ENCODE measurements at regions not wholly inside any gene's neighbourhood (a gene's known extent, or its start where the extent isn't known, plus 50 kb on each side); places are given as distances from the start of the nearest gene placed in this dataset.

DNA sequence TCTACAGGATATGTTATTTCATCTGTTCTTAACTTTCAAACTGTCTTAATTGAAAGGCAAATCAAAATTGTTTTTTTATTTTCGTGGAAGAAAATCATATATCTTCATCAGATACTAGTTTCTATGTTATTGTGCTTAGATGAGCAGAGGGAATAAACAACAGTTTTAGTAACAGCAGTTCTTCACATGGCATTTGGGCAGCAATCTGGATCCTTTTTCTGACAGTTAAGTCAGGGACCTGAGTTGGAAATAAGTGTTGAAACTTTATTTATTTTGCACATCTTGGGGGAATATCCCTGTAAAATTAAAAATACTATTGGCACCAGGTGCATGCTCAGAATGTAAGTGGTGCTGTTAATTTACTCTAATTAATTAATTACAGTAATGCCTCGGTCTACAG, 296.3 kb downstream of the GPAM start:
- no peak for DNase-seq (ENCODE audit: low spot score)

DNA sequence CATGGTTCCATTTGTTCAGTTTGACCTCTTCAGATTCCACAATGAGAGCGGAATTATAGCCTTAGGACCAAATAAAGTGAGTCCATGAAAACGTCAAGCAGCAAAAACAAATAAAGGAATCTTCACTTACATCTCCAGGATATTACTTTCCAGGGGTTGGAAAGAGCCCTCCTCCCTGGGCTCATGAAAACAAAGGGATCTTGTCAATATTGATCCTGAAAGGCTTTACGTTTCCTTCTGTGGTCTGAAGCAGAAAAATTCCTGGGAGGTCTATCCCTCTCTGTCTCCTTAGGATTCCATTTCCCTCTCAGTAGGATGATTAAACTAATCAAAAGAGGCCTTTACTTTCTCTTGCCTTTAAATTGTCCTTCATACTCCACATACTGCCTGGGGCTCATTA, 293.5 kb downstream of the GPAM start:
- no peak for DNase-seq (ENCODE audit: low spot score)

DNA sequence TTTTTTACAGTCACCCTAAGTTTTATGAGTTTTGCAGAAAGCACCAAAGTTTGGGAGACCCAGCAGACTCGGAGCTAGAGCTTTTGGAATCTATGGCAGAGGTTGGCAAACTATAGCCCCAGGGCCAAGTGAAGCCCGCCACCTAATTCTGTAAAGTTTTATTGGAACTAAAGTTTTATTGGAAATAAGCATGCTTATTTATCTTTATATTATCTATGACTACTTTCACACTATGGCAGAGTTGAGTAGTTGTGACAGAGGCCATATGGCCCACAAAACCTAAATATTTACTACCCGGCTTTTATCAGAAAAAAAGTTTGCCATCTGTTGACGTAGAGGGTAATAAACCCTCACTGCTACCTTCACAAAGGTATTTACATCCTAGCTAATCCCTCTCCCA, 267.6 kb downstream of the GPAM start:
- DNase-seq (ENCODE audit: low spot score): no peak

DNA sequence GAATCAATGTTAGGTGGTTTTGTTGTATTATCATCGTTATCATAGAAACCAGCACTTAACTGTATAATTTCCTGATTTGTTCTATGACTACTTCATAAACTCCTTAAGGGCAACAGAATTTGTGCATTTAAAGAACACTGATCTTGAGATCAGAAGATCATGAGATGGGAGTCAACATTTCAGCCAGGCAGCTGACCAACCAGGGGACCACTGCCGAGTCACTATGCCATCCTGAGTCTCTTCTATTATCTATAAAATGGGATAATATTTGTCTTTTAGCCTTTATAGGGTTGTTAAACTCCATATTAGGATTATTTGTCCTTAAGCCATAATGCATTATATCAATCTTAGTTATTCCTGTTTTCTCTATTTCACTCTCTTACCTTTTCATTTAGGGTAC, 261.7 kb downstream of the GPAM start:
- no peak for DNase-seq (ENCODE audit: low spot score)

DNA sequence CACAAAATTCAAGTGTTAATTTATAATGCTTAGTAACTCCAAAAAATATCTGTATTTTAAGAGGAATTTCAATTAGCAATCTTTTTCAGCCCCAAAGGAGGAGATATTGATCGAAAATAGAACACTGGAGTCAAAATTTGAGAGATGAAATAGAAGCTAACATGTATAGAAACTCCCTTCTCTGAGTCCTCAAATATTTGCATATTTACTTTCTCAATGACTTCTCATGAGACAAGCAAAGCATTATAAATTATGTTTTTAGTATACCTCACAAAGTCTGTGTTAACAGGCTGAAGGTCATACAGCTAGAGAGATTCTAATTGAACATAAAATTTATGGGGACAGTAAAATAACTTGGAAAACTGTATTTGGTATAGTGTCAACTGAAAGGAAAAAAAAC, 260.5 kb downstream of the GPAM start:
- DNase-seq (ENCODE audit: low spot score): no peak

DNA sequence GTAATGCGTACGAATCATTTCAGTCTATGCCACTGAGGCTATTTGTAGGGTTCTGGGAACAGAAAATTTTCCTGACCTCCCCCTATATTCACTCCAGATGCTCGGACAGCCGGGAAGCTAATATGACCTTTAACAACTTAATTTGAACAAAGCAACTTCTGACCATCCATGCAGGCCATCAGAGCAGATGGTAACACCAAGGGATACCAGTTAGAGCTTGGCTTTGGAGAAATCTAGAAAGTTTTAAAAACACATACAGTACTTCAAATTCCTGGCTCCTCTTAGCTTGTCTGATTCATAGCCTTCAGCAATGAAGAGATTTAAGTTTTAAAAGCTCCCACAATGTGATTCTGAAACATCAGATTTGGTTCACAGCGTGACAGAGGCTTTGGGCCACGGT, 257.3 kb downstream of the GPAM start:
- DNase-seq (ENCODE audit: low spot score): no peak

DNA sequence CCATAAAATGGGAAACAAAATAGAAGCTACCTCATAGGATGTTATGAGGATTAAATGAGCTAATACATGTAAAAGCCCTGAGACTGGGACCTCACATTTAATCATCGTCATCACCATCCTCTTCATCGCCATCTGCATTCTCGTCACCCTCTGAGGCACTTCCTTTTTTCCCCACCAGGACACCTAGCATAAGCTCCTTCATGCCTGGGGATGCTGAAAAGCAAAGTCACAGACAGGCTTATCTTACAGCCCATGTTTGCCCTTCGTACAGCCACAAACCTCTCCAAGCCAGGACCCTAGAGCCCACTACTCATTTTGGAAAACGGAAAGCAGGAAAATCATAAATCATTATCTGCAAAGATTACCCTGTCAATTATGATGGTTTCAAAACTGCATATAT, 249.6 kb downstream of the GPAM start:
- no peak for DNase-seq (ENCODE audit: low spot score)

DNA sequence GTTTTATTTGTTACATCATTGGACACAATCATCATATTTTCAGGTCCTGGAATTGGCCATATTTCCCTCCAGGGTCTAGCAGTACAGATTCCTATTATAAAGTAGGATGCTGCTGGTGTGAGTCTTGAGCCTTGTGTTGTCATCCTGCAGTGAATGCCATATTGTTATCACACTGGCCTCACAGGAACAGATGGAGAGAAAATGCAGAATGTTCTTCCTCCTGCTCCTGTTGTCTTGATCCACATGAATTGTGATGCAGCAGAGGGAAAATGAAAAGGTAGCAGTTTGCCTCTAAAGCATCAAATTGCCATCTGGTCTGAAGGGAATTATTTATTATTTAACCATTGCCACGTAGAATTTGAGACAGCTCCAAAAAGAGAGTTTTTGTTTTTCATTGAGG, 248.6 kb downstream of the GPAM start:
- no peak for DNase-seq (ENCODE audit: low spot score)

DNA sequence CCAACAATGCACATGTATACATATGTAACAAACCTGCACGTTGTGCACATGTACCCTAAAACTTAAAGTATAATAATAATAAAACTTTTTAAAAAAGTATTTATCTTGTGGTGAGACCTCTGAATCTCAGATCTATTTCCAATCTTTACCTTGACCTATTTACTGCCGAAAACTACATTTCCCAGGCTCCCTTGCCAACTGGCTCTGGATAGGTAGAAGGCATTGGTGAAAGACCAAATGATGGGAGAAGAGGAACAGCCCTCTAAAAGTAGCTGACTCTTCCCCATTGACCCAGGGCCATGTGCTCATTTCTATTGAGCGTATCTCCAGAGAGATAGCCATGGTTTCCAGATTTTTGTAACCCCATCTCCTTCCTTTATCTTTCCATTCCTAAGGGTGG, 247.4 kb downstream of the GPAM start:
- no peak for DNase-seq (ENCODE audit: low spot score)

DNA sequence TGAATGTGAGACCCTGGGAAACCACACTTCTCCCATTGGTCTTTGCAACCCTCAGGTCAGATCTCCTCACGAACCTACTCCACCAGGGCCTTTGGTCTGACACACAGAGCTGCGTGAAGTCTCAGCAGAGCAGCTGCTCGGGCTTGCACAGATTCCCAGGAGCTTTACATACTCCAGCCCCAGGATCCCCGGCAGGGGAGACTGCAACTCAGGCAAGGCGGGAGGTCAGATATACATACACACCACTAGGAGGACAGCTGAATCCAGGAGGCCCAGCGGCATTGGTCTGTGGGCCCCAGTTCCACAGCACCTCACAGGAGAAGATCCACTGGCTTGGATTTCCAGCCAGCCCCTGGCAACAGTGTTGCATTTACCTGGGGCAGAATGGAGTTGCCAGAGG, 239.2 kb downstream of the GPAM start:
- DNase-seq (ENCODE audit: low spot score): no peak

DNA sequence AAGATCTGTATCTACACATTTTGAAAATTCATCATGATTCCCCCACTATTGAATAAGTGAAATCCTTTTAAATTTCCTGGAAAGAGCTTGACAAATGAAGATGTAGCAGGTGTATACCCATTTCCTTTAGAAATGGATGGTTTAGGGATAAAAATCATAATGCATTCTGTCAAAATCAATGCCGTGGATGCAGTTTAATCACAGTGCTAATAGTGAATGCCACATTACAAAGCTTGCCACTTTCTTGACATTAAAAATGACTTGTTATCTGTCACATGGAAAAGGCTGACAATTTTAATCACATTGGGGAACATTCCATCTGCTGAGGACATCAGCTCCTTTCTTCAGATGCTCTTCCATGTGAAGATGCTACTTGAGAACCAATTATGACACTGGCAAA, 229.6 kb downstream of the GPAM start:
- no peak for DNase-seq (ENCODE audit: low spot score)

DNA sequence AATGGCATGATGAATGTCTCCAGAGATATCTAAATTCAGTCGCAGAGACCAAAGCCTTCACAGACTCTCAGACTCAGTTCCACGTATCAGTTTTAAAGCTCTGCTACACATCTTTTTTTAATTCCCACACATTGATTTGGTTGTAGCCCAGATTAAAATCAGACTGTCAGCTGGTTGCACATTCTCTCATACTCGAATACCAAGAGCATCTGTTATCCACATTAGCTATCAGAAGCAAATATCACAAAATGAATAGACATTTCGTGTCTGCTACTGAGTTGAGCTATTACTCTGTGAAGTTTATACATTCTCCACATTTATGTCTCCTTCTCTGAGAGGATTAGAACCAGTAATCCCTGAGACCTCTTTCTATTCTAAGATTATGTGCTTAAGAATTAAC, 229.2 kb downstream of the GPAM start:
- no peak for DNase-seq (ENCODE audit: low spot score)

DNA sequence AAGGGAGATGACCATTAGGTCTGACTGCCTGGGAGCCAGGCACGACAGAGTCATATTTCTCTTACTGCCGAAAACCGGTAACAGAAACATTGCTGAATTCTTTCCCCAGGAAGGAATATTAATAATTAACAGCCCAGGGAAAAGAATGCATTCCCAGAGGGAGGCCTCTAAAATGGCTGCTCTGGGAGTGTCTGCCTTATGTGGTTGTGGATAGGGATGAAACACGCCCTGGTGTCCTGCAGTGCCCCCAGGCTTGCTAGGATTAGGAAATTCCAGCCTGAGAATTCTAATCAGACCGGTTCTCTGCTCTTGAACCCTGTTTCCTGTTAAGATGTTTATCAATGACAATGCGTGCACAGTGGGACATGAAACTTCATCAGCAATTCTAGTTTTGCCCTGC, 226.7 kb downstream of the GPAM start:
- no peak for DNase-seq (ENCODE audit: low spot score)

DNA sequence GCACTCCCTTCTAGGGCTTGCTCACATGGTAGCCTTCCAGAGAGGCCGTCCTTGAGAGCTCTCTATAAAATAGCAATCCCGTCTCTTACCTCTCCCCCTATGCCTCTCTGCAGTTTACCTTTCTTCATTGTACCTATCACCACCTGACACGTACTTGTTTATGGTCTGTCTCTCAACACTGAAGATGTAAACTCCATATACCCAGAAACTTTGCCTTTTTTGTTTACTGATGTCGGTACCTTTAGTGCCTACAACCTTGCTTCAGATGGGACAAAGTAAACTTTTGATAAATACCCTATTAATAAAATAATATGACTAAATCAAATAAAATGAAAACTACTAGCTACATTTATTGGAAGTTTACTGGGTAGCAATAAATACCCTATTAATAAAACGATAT, 220.6 kb downstream of the GPAM start:
- DNase-seq (ENCODE audit: low spot score): no peak

DNA sequence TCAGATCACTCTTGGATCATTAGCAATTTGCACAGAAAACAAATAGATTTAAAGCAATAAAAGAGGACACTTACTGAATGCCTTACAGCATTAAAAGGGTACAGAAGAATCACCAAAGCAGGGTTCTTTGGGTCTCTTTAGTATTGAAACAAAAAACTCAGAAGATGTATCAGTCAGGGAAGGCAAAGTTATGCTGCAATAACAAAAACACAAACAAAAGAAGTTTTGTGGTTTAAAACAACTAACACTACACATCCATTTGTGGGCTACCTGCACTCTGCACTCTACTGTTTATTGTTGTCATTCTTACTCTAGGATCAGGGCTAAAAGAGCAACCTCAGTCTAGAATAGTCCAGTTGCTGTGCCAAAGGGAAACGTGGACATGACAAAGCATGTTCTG, 216.4 kb downstream of the GPAM start:
- no peak for DNase-seq (ENCODE audit: low spot score)

DNA sequence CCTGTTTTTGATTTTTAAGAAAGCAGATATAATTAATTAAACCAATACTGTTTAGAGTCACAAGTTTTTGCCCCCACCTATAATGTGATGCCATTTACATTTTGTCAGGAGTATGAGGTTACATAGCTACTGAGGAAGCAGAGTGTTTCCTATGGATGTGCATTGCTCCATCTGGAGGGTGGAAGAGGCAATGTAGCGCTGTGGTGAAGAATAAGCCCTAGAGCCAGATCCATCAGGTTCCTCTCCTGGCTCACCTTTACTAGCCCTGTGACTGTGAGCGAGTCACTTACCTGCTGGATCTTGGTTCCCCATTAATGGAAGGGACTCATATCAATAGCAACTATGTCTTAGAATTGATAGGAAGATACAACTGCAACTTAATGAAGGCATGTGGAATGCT, 216.0 kb downstream of the GPAM start:
- no peak for DNase-seq (ENCODE audit: low spot score)

DNA sequence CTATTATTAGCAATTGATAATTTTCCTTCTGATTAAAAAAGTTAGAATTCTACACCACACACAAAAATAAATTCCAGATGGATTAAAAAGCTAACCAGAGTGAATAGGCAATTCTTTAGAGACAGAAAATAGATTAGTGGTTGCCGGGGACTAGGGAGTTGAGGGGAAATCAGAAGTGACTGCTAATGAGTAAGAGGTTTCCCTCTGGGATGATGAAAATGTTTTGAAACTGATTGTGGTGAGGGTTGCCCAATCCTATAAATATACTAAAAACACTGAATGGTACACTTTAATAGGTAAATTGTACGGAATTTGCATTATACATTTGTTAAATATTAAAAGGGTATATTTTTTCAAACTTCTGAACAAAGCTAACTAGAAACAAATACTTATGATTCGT, 214.9 kb downstream of the GPAM start:
- no peak for DNase-seq (ENCODE audit: low spot score)

DNA sequence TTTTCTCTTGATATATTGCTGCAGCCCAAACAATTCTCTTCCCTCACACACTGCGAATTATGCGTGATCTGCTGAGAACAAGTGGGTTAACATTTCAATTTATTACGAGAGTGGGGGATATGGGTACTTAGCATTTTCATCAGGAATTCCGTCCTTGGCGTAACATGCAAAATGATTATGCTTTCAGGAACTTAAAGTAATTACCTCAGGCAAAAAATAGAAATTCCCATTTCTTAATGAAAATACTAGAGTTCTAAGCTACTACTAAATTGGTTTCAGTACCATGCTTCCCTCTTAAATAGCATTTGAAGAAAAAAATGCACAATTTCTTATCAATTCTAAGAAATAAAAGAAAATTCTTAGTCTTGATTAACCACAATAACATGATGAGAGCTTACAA, 213.5 kb downstream of the GPAM start:
- no peak for DNase-seq (ENCODE audit: low spot score)

DNA sequence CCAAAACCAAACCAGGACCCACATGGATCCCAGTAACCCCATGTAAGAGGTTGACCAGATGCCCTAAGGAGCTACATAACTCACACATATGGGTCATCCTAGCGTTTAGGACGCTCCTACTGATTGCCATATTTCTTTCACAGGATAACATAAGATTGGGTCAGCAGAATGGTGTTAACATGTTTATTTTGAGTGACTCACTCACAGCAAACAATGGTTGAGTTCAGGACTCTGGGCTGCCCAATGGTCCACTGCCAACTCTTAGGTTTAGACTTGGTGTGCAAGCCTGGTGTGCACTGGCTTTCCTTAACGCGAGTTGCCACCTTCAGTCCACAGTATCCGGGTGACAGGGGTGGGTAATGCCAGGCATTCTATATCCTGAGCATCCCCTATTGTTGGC, 211.5 kb downstream of the GPAM start:
- DNase-seq (ENCODE audit: low spot score): no peak

DNA sequence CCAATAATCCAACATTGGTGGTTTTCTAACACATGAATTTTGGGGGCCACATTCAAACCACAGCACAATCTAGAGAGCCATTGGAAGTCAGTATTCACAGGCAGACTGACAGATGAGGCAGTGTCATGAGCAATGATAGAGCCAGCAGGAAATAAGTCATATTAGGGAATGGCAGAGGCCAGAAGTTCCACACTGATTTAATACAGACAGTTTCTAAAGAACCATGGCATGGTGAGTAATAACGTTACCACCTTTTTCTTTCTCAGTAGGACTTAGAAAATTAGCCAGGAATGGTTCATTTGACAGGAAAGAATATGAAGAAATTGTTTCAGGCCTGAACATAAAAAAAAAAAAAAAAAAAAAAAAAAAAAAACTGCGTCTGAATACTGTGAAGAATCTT, 210.3 kb downstream of the GPAM start:
- DNase-seq (ENCODE audit: low spot score): no peak

DNA sequence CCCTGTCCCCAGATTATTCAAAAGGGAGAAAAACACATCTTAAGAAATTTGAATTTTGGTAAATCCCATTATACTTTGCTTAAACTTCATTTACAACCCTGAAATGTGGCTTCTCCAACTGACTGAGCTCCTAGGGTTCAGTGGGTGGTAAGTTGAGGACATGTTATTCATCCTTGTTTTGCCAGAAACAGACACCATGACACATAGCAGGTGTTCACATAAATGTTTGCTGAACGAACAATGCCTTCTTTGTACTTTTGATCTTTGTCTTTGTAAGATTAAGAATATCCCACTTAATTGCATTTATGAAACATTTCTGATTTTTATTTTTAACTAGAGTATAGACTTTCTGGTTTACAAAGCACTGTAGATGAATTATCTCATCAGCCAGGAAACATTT, 209.7 kb downstream of the GPAM start:
- no peak for DNase-seq (ENCODE audit: low spot score)

DNA sequence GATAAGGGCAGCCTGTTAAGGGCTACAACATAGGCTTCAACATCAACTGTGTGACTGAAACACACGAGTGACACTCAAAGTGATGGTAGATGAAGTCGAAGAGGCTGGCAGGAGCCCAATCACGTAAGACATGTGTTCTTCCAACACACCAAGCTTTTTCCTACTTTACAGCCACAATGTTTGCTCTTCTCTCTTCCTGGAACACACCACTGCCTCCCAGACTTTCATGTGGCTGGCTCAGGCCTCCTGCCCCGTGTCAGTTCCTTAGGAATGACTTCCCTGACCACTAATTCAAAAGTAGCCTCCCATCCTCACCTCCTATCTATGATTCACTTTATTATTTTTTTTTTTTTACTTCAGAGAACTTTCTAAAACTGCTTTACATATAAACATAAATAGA, 209.2 kb downstream of the GPAM start:
- DNase-seq (ENCODE audit: low spot score): no peak

DNA sequence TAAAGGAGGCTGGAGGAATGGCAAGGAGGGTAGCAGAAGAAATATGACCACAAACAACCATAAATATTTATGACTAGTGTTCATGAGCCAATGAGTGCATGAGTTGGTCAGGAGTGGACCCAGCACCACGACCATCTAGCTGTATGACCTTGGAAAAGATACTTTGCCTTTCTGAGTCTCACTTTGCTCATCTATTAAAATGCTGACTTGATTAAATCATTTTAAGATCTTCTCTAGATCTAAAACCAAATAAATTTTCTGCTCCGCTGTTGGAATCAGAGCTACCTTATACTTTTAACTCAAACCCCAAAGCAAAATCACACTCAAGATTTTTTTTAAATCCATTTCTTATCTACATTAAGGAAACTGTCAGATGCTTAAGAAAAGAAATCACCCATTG, 207.0 kb downstream of the GPAM start:
- no peak for DNase-seq (ENCODE audit: low spot score)

DNA sequence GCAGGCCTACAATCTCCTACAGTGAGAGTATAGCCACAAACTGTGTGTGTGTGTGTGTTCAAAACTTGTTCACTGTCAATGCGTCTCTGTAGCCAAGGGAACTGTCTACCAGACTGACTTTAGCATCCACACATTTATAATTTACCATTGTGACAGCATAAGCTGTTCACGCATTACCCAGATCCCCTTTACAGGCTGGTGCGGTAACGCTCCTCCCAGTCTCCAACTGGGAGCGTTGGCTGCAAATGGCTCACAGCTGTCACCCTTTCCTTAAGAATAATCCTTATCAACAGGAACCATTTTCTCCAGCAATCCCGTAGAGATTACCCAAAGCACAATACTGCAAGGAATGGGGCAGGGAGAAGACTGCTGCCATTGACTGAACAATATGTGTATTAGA, 199.5 kb downstream of the GPAM start:
- DNase-seq (ENCODE audit: low spot score): no peak

DNA sequence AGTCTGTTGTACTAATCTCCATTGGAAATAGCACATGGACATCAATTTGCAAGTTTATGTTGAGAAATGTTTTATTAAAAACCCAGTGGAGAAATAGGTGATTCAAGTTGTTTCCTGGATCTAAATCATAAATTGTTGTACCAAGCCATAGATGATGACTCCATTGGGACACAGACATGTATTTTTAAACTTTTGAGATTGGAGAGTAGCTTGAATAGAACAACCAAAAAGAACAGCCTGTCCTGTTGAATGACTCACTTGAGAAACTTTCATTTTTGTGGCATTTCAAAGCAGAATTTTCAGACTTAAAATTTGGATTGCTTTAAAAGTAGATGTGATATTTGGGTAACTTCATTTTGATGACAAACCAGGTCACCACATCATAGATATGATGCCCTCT, 197.5 kb downstream of the GPAM start:
- DNase-seq (ENCODE audit: low spot score): no peak

DNA sequence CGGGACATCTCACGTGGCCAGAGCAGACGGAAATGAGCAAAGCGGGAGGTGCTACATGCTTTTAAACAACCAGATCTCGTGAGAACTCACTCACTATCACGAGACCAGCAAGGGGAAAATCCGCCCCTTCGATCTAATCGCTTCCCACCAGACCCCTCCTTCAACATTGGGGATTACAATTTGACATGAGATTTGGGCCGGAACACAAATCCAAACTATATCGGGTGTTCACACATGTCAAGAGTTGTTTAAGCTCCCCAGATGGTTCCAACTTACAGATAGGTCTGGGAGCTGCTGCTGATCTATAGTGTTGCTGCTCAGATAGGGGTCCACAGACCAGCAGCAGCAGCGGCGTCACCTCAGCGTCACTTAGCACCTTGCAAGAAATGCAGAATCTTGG, 194.9 kb downstream of the GPAM start:
- DNase-seq (ENCODE audit: low spot score): no peak
